GM23338 (cell line): ENCODE measurements at regions not wholly inside any gene's neighbourhood (a gene's known extent, or its start where the extent isn't known, plus 50 kb on each side); places are given as distances from the start of the nearest gene placed in this dataset.

Experiments used
- ATAC-seq: fragments of 200-7000 bp; cut with Tn5 transposase; 3 replicates; pipeline ENCODE4 v1.9.1; 2020
- DNase-seq: peaks from one replicate; pipeline ENCODE4 v3.0.0-alpha.2; 2015; ENCODE audit warnings: low spot score
- H2AFZ ChIP-seq: fragments of 200-600 bp; sonication (generic); 2 replicates; pipeline ENCODE4 v1.8.0; 2016; ENCODE audit warnings: antibody characterized with exemption, mild to moderate bottlenecking, moderate library complexity
- H3F3A ChIP-seq: fragments of 200-600 bp; sonication (generic); replicated peaks from 2 replicates; pipeline ENCODE4 v1.8.0; 2017; ENCODE audit warnings: antibody characterized with exemption, mixed run types, low read depth
- H3K27ac ChIP-seq: fragments of 200-600 bp; sonication (generic); 2 replicates; pipeline ENCODE4 v1.6.1; 2016; ENCODE audit warnings: low read depth
- H3K27me3 ChIP-seq: fragments of 200-600 bp; sonication (generic); 2 replicates; pipeline ENCODE4 v1.8.0; 2016; ENCODE audit warnings: mild to moderate bottlenecking, mixed run types, moderate library complexity; ENCODE audit not compliant: insufficient read depth
- H3K36me3 ChIP-seq: fragments of 200-600 bp; sonication (generic); 2 replicates; pipeline ENCODE4 v1.8.0; 2016; ENCODE audit warnings: mild to moderate bottlenecking; ENCODE audit not compliant: insufficient read depth
- H3K4me1 ChIP-seq: fragments of 200-600 bp; sonication (generic); 2 replicates; pipeline ENCODE4 v1.8.0; 2016; ENCODE audit warnings: mild to moderate bottlenecking, moderate library complexity; ENCODE audit not compliant: insufficient read depth
- H3K4me2 ChIP-seq: fragments of 200-600 bp; sonication (generic); 2 replicates; pipeline ENCODE4 v1.7.1; 2017; ENCODE audit warnings: mixed run types
- H3K4me3 ChIP-seq: fragments of 200-600 bp; sonication (generic); 2 replicates; pipeline ENCODE4 v1.6.1; 2016; ENCODE audit warnings: mixed run types
- H3K79me2 ChIP-seq: fragments of 200-600 bp; sonication (generic); replicated peaks from 2 replicates; pipeline ENCODE4 v1.8.0; 2017; ENCODE audit warnings: mild to moderate bottlenecking; ENCODE audit not compliant: insufficient read depth
- H3K9me2 ChIP-seq: fragments of 200-600 bp; sonication (generic); 2 replicates; pipeline ENCODE4 v1.8.0; 2017; ENCODE audit not compliant: insufficient read depth
- H4K20me1 ChIP-seq: fragments of 200-600 bp; sonication (generic); replicated peaks from 2 replicates; pipeline ENCODE4 v1.8.0; 2017; ENCODE audit warnings: mild to moderate bottlenecking; ENCODE audit not compliant: insufficient read depth
- H3K27ac Mint-ChIP-seq: 2 replicates; pipeline ENCODE4 v1.8.0; 2020; ENCODE audit warnings: inconsistent platforms, mild to moderate bottlenecking, moderate library complexity, mixed read lengths
- H3K27me3 Mint-ChIP-seq: 3 replicates; pipeline ENCODE4 v1.8.0; 2022; ENCODE audit warnings: low read depth, mild to moderate bottlenecking, moderate library complexity, mixed read lengths, inconsistent platforms; ENCODE audit not compliant: insufficient read depth, poor library complexity
- H3K36me3 Mint-ChIP-seq: 3 replicates; pipeline ENCODE4 v1.8.0; 2021; ENCODE audit warnings: low read depth, mild to moderate bottlenecking, inconsistent platforms, moderate library complexity, mixed read lengths
- H3K4me1 Mint-ChIP-seq: 3 replicates; pipeline ENCODE4 v1.8.0; 2020; ENCODE audit warnings: mild to moderate bottlenecking, inconsistent platforms, mixed read lengths
- H3K4me3 Mint-ChIP-seq: 3 replicates; pipeline ENCODE4 v1.8.0; 2021; ENCODE audit warnings: moderate library complexity, mild to moderate bottlenecking, inconsistent platforms, mixed read lengths
- H3K9me3 Mint-ChIP-seq: 3 replicates; pipeline ENCODE4 v1.8.0; 2020; ENCODE audit warnings: moderate library complexity, mild to moderate bottlenecking, inconsistent platforms, mixed read lengths
- CTCF ChIP-seq, 2 experiments: fragments of 200-600 bp in 1 of 2; sonication (generic) in 1 of 2; conservative IDR thresholded peaks; 2 replicates each; pipeline versions ENCODE4 v1.5.1 to v1.6.1; 2016 to 2017; ENCODE audit warnings: antibody characterized with exemption in 2 of 2, low read depth in 2 of 2, mild to moderate bottlenecking in 2 of 2, moderate library complexity in 1 of 2
- ETS1 ChIP-seq: IDR thresholded peaks from 2 replicates; pipeline ENCODE4 v1.6.1; 2016; ENCODE audit warnings: antibody characterized with exemption
- EZH2 ChIP-seq: fragments of 200-600 bp; sonication (generic); IDR thresholded peaks from one replicate; pipeline ENCODE4 v1.8.0; 2017; ENCODE audit warnings: antibody characterized with exemption, mild to moderate bottlenecking, low read depth; ENCODE audit not compliant: unreplicated experiment
- EZH2phosphoT487 ChIP-seq: fragments of 200-600 bp; sonication (generic); IDR thresholded peaks from one replicate; pipeline ENCODE4 v1.8.1; 2018; ENCODE audit warnings: antibody characterized with exemption; ENCODE audit not compliant: unreplicated experiment
- JUNB ChIP-seq: IDR thresholded peaks from one replicate; pipeline ENCODE4 v1.6.1; 2016; ENCODE audit warnings: antibody characterized with exemption; ENCODE audit not compliant: unreplicated experiment
- POLR2AphosphoS5 ChIP-seq: IDR thresholded peaks from 2 replicates; pipeline ENCODE4 v1.6.1; 2016; ENCODE audit warnings: antibody characterized with exemption, low read depth
- REST ChIP-seq: IDR thresholded peaks from one replicate; pipeline ENCODE4 v1.6.1; 2018; ENCODE audit warnings: antibody characterized with exemption; ENCODE audit not compliant: unreplicated experiment
- ZNF114 ChIP-seq: fragments of 250-450 bp; sonication (Bioruptor Pico); IDR thresholded peaks from 2 replicates; pipeline ENCODE4 v1.5.0; 2020; ENCODE audit warnings: mild to moderate bottlenecking, moderate library complexity

GRCh38 chr6:19087897-19088296 is 700.7 kb downstream of the RNF144B start:
- H3K36me3 Mint-ChIP-seq = no peaks in the 10 kb centered on the region
- H4K20me1 ChIP-seq = no peaks in the 10 kb centered on the region
- H3K4me3 Mint-ChIP-seq = no peak overlapping the region
- no peaks in the 10 kb centered on the region for H3K27me3 Mint-ChIP-seq
- no peak overlapping the region for H2AFZ ChIP-seq
- H3K27ac ChIP-seq = no peak overlapping the region
- no peak for DNase-seq
- no peak for TF ChIP-seq EZH2
- TF ChIP-seq CTCF (conservative IDR thresholded peaks at IDR 0.05; ENCODE audit: low read depth in 2 of 2) = no peak
- peaks cover 17% of the 10 kb centered on the region for H3K4me1 ChIP-seq
- no peaks in the 10 kb centered on the region for H3F3A ChIP-seq
- H3K27me3 ChIP-seq = no peaks in the 10 kb centered on the region
- H3K4me2 ChIP-seq = no peak overlapping the region
- no peaks in the 10 kb centered on the region for H3K36me3 ChIP-seq
- no peak overlapping the region for H3K27ac Mint-ChIP-seq
- no peaks in the 10 kb centered on the region for H3K9me3 Mint-ChIP-seq
- no peaks in the 10 kb centered on the region for H3K79me2 ChIP-seq
- H3K4me3 ChIP-seq = no peak overlapping the region
- no peaks in the 10 kb centered on the region for H3K9me2 ChIP-seq
- no peak for ATAC-seq
- H3K4me1 Mint-ChIP-seq = peaks cover 19% of the 10 kb centered on the region; the same call in 2 of the 3 replicates

- Histone ChIP-seq H3K4me2 (no peak overlapping the region), H3K79me2 (no peaks in the 10 kb centered on the region), H3K36me3 (no peaks in the 10 kb centered on the region), H3F3A (no peaks in the 10 kb centered on the region), H3K27me3 (no peaks in the 10 kb centered on the region), H3K9me2 (no peaks in the 10 kb centered on the region), H3K27ac (no peak overlapping the region), H3K4me3 (no peak overlapping the region), H3K4me1 (no peaks in the 10 kb centered on the region), H4K20me1 (no peaks in the 10 kb centered on the region), H2AFZ (no peak overlapping the region)
- H3K27ac Mint-ChIP-seq = no peak overlapping the region
- no peak overlapping the region for H3K4me3 Mint-ChIP-seq
- TF ChIP-seq ZNF114 (CRISPR knock-in tag) = no peak
- TF ChIP-seq ETS1 = no peak
- peaks cover 2% of the 10 kb centered on the region for H3K27me3 Mint-ChIP-seq
- no peaks in the 10 kb centered on the region for H3K4me1 Mint-ChIP-seq
- no peak for DNase-seq
- H3K9me3 Mint-ChIP-seq = peaks cover 16% of the 10 kb centered on the region
- H3K36me3 Mint-ChIP-seq = no peaks in the 10 kb centered on the region
- no peak for ATAC-seq
These were observed 713.6 kb downstream of the RNF144B start for GRCh38 chr6:19100752-19101151.

GRCh38 chr6:19102936-19103335 is 715.8 kb downstream of the RNF144B start:
- Histone ChIP-seq H2AFZ (no peak overlapping the region), H3K4me2 (no peak overlapping the region), H3K4me1 (no peaks in the 10 kb centered on the region), H3F3A (no peaks in the 10 kb centered on the region), H3K79me2 (no peaks in the 10 kb centered on the region), H3K36me3 (0 out of 2 replicates have a peak, but pooled peaks cover 3% of the 10 kb centered on the region), H3K4me3 (no peak overlapping the region), H4K20me1 (no peaks in the 10 kb centered on the region), H3K27me3 (no peaks in the 10 kb centered on the region), H3K9me2 (no peaks in the 10 kb centered on the region), H3K27ac (no peak overlapping the region)
- Mint-ChIP-seq H3K27me3 (peaks cover 2% of the 10 kb centered on the region), H3K9me3 (peaks cover 28% of the 10 kb centered on the region), H3K4me3 (no peak overlapping the region), H3K27ac (no peak overlapping the region), H3K4me1 (no peaks in the 10 kb centered on the region), H3K36me3 (no peaks in the 10 kb centered on the region; the same call in 2 of the 3 replicates)
- DNase-seq (no peak), ATAC-seq (no peak)
- TF ChIP-seq JUNB (no peak), EZH2phosphoT487 (no peak), POLR2AphosphoS5 (no peak), REST (no peak)
